Astrocyte of the spinal cord (primary cell): ENCODE measurements at regions not wholly inside any gene's neighbourhood (a gene's known extent, or its start where the extent isn't known, plus 50 kb on each side); places are given as distances from the start of the nearest gene placed in this dataset.

Experiments used
- DNase-seq: peaks from one replicate; pipeline ENCODE4 v3.0.0; 2011; ENCODE audit warnings: low read depth, low spot score
- H3K4me3 ChIP-seq: 2 replicates; pipeline ENCODE4 v1.5.1; 2011; ENCODE audit warnings: low read depth, mild to moderate bottlenecking, low read length, moderate library complexity
- in situ Hi-C: cut with HindIII; loops from 2 replicates; pipeline ENCODE4 v1.10.0; 2017; ENCODE audit warnings: low sequenced_read_pairs
- TF ChIP-seq, protein P1 (sequence below): IDR thresholded peaks from 2 replicates; pipeline ENCODE4 v1.5.1; 2012; ENCODE audit warnings: low read depth, mild to moderate bottlenecking, low read length, inconsistent platforms

GRCh38 chr17:77480199-77480508 lies 339.4 kb downstream of the SEC14L1 start:
- in situ Hi-C loops: no loop called here
- no peak overlapping the region for H3K4me3 ChIP-seq
- TF ChIP-seq, protein P1, sequence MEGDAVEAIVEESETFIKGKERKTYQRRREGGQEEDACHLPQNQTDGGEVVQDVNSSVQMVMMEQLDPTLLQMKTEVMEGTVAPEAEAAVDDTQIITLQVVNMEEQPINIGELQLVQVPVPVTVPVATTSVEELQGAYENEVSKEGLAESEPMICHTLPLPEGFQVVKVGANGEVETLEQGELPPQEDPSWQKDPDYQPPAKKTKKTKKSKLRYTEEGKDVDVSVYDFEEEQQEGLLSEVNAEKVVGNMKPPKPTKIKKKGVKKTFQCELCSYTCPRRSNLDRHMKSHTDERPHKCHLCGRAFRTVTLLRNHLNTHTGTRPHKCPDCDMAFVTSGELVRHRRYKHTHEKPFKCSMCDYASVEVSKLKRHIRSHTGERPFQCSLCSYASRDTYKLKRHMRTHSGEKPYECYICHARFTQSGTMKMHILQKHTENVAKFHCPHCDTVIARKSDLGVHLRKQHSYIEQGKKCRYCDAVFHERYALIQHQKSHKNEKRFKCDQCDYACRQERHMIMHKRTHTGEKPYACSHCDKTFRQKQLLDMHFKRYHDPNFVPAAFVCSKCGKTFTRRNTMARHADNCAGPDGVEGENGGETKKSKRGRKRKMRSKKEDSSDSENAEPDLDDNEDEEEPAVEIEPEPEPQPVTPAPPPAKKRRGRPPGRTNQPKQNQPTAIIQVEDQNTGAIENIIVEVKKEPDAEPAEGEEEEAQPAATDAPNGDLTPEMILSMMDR: peak; percentile 9
- DNase-seq: no peak

- no peak overlapping the region for H3K4me3 ChIP-seq
- no peak for DNase-seq
- in situ Hi-C loops: no loop called here
- TF ChIP-seq, protein P1: no peak
These were observed 339.9 kb downstream of the SEC14L1 start for GRCh38 chr17:77480509-77481215.

- no peak for DNase-seq
- no peak overlapping the region for H3K4me3 ChIP-seq
- in situ Hi-C loops: no loop called here
- TF ChIP-seq, protein P1: no peak
These were observed 341.0 kb downstream of the SEC14L1 start for GRCh38 chr17:77481476-77482374.

DNA sequence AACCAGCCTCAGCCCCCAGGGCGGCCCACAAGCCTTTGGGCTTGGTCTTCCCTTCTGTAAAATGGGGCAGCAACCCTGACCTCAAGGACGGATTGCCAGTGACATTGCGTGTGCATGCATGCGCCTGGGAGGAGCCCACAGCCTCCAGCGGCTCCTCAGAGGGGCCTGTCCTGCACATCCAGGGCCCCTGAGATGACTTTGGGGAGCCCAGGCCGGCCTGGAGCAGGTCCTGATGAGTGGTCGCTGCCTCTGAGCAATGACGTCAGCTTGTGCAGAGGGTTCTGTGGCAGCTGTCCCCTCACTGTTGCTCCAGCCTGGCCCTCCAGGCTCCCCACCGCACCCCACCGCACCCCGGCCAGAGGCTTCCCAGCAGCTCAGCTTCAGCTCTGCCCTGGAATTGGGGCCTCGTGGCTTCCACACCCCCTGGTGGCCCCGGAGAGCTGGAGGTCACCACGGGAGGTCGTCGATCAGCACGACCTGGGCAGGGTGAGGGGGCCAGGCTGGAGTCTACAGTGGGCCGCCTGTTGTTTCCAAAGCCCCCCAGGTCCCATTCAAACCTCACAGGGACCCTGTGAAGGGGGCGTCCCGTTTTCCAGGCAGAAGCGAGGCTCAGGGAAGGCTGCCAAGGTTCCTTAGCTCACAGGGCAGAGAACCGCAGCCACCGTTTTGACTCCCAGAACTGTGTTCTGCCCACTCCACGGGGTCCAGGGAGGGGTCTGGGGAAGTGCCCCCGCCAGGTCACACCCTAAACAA lies 341.8 kb downstream of the SEC14L1 start:
- H3K4me3 ChIP-seq: no peak overlapping the region
- no peak for DNase-seq
- TF ChIP-seq, protein P1: no peak
- in situ Hi-C loops: no loop called here

GRCh38 chr17:77483128-77483598 lies 342.4 kb downstream of the SEC14L1 start:
- TF ChIP-seq, protein P1: no peak
- H3K4me3 ChIP-seq: no peak overlapping the region
- no peak for DNase-seq
- in situ Hi-C loops: no loop called here

GRCh38 chr17:77484111-77484510 lies 343.3 kb downstream of the SEC14L1 start:
- in situ Hi-C loops: no loop called here

More at GRCh38 chr17:77484111-77484510, 343.3 kb downstream of the SEC14L1 start:
- TF ChIP-seq, protein P1: no peak
- H3K4me3 ChIP-seq: no peak overlapping the region
- DNase-seq: no peak
